Hepatocyte (in vitro differentiated cells): ENCODE measurements at regions not wholly inside any gene's neighbourhood (a gene's known extent, or its start where the extent isn't known, plus 50 kb on each side); places are given as distances from the start of the nearest gene placed in this dataset.

Source experiments
- CTCF ChIP-seq: fragments of 200-600 bp; sonication (generic); IDR thresholded peaks from 2 replicates; pipeline ENCODE4 v1.5.1; 2016; ENCODE audit warnings: antibody characterized with exemption, mild to moderate bottlenecking; ENCODE audit not compliant: poor library complexity
- EZH2 ChIP-seq: fragments of 200-600 bp; sonication (generic); IDR thresholded peaks from 2 replicates; pipeline ENCODE4 v1.6.1; 2016; ENCODE audit warnings: antibody characterized with exemption, mild to moderate bottlenecking, borderline replicate concordance

- no peak for TF ChIP-seq CTCF
- TF ChIP-seq EZH2 = no peak
Observed at GRCh38 chr5:68680366-68680765, 413.4 kb upstream of the SLC30A5 start.
